ENCODE measurements at regions not wholly inside any gene's neighbourhood (a gene's known extent, or its start where the extent isn't known, plus 50 kb on each side); places are given as distances from the start of the nearest gene placed in this dataset.

GRCh38 chr9:129282272-129282671, 104.2 kb upstream of the IER5L start:
- TF ChIP-seq CTCF (conservative IDR thresholded peaks at IDR 0.05 in 1 of 2, IDR thresholded peaks at IDR 0.05 in 1 of 2; ENCODE audit: low read depth in 1 of 2, low read length in 2 of 2), result no peak
- TF ChIP-seq EZH2 (IDR thresholded peaks at IDR 0.05; ENCODE audit: low read length, missing control alignments), result no peak

Data from fibroblast of lung (primary cell).